GM12878 (cell line): ENCODE measurements at regions not wholly inside any gene's neighbourhood (a gene's known extent, or its start where the extent isn't known, plus 50 kb on each side); places are given as distances from the start of the nearest gene placed in this dataset.

Experiments used
- ATAC-seq: fragments of 200-7000 bp; cut with Tn5 transposase; 3 replicates; pipeline ENCODE4 v1.9.1; 2020; ENCODE audit warnings: mild to moderate bottlenecking, moderate library complexity
- BruUV-seq: library from RNA; stranded (reverse); fragments of 400-500 nt; replicated peaks from 2 replicates; lab custom pipeline; 2021; lab: Mats Ljungman, UMichigan
- CTCF ChIA-PET: fragments of 300-600 bp; sonication (Branson Sonifier 250); formaldehyde crosslinking; extraction: SDS; loops from one replicate; lab custom pipeline; 2021; ENCODE audit warnings: inconsistent platforms; lab: Yijun Ruan, JAX
- POLR2A ChIA-PET: fragments of 350-600 bp; formaldehyde crosslinking; extraction: SDS; loops from one replicate; lab custom pipeline; 2021; ENCODE audit warnings: inconsistent platforms; lab: Charles Lee
- RAD21 ChIA-PET: fragments of 300-600 bp; sonication (Branson Sonifier 250); formaldehyde crosslinking; loops from one replicate; lab custom pipeline; 2023; ENCODE audit warnings: antibody characterized with exemption; ENCODE audit not compliant: unreplicated experiment; lab: Charles Lee
- SMC1A ChIA-PET: fragments of 300-600 bp; sonication (Branson Sonifier 250); formaldehyde crosslinking; loops from one replicate; lab custom pipeline; 2023; ENCODE audit not compliant: unreplicated experiment, uncharacterized antibody; lab: Charles Lee
- DNase-seq: peaks from one replicate; pipeline ENCODE4 v3.0.0-alpha.2; 2011; ENCODE audit warnings: low read depth, low spot score
- FAIRE-seq: peaks from 3 replicates; lab custom pipeline; 2011; peaks lifted over from hg19 to GRCh38; lab: Jason Lieb, UNC
- H2AFZ ChIP-seq: 2 replicates; pipeline ENCODE4 v1.6.0; 2011; ENCODE audit warnings: low read depth, low read length, control low read depth; ENCODE audit not compliant: control insufficient read depth
- H3K27ac ChIP-seq: 2 replicates; pipeline ENCODE4 v1.5.1; 2011; ENCODE audit warnings: control low read depth; ENCODE audit not compliant: control insufficient read depth, insufficient read depth
- H3K27me3 ChIP-seq, 2 experiments: replicated peaks in 1 of 2; 2 replicates each; pipeline versions ENCODE4 v1.6.0 to v1.6.1; 2011; ENCODE audit warnings: low read length in 1 of 2; ENCODE audit not compliant: control insufficient read depth in 2 of 2, insufficient read depth in 2 of 2
- H3K36me3 ChIP-seq, 2 experiments: 2 replicates each; pipeline ENCODE4 v1.5.1; 2011; ENCODE audit warnings: low read length in 1 of 2; ENCODE audit not compliant: control insufficient read depth in 2 of 2, insufficient read depth in 2 of 2
- H3K4me1 ChIP-seq: 2 replicates; pipeline ENCODE4 v1.6.1; 2011; ENCODE audit warnings: mild to moderate bottlenecking, low read length, moderate library complexity, mixed read lengths; ENCODE audit not compliant: control insufficient read depth, insufficient read depth
- H3K4me2 ChIP-seq: 2 replicates; pipeline ENCODE4 v1.6.0; 2011; ENCODE audit warnings: control low read depth; ENCODE audit not compliant: control insufficient read depth, insufficient read depth
- H3K4me3 ChIP-seq: fragments of 200-600 bp; sonication (generic); 2 replicates; pipeline ENCODE4 v1.5.1; 2016
- H3K79me2 ChIP-seq: 2 replicates; pipeline ENCODE4 v1.6.0; 2011; ENCODE audit warnings: low read length; ENCODE audit not compliant: control insufficient read depth, insufficient read depth
- H3K9ac ChIP-seq: 2 replicates; pipeline ENCODE4 v1.8.0; 2011; ENCODE audit warnings: low read length, control low read depth, mixed read lengths; ENCODE audit not compliant: control insufficient read depth, insufficient read depth
- H3K9me3 ChIP-seq: replicated peaks from 3 replicates; pipeline ENCODE4 v1.5.1; 2011; ENCODE audit warnings: mild to moderate bottlenecking, low read length; ENCODE audit not compliant: control insufficient read depth, insufficient read depth
- H4K20me1 ChIP-seq: 2 replicates; pipeline ENCODE4 v1.6.0; 2011; ENCODE audit not compliant: control insufficient read depth, insufficient read depth
- CHD2 ChIP-seq: IDR thresholded peaks from 2 replicates; pipeline ENCODE4 v1.6.1; 2011; ENCODE audit warnings: low read depth, low read length, improper control_type of control experiment, borderline replicate concordance
- CREB1 ChIP-seq: IDR thresholded peaks from 2 replicates; pipeline ENCODE4 v1.6.1; 2012; ENCODE audit warnings: low read depth, mild to moderate bottlenecking, inconsistent platforms
- IKZF2 ChIP-seq, 2 experiments: fragments of 450-650 bp; IDR thresholded peaks; 2 replicates each; pipeline ENCODE4 v1.6.1; 2017; ENCODE audit warnings: mild to moderate bottlenecking in 2 of 2, moderate library complexity in 2 of 2
- IRF4 ChIP-seq: IDR thresholded peaks from 2 replicates; pipeline ENCODE4 v1.6.1; 2011; ENCODE audit warnings: low read depth, low read length
- MEF2A ChIP-seq: IDR thresholded peaks from 2 replicates; pipeline ENCODE4 v1.6.1; 2011; ENCODE audit warnings: low read depth, mild to moderate bottlenecking, low read length, moderate library complexity; ENCODE audit not compliant: insufficient read depth
- PAX5 ChIP-seq: IDR thresholded peaks from 2 replicates; pipeline ENCODE4 v1.6.1; 2011; ENCODE audit warnings: low read depth, low read length, borderline replicate concordance
- RELA ChIP-seq: fragments of 450-650 bp; IDR thresholded peaks from 2 replicates; pipeline ENCODE4 v1.8.0; 2014; ENCODE audit warnings: borderline replicate concordance; ENCODE audit not compliant: partially characterized antibody
- RELB ChIP-seq: fragments of 450-650 bp; IDR thresholded peaks from 2 replicates; pipeline ENCODE4 v1.6.1; 2017; ENCODE audit warnings: low read depth, mild to moderate bottlenecking, moderate library complexity
- SIX5 ChIP-seq: IDR thresholded peaks from 2 replicates; pipeline ENCODE4 v1.6.1; 2011; ENCODE audit warnings: mild to moderate bottlenecking, low read depth, low read length, moderate library complexity; ENCODE audit not compliant: severe bottlenecking
- SMAD1 ChIP-seq: fragments of 450-650 bp; IDR thresholded peaks from 2 replicates; pipeline ENCODE4 v1.6.1; 2018; ENCODE audit warnings: mild to moderate bottlenecking, low read depth; ENCODE audit not compliant: partially characterized antibody
- SMC3 ChIP-seq: IDR thresholded peaks from 2 replicates; pipeline ENCODE4 v1.6.1; 2011; ENCODE audit warnings: low read length, improper control_type of control experiment, borderline replicate concordance
- SUZ12 ChIP-seq: fragments of 200-600 bp; sonication (generic); IDR thresholded peaks from one replicate; pipeline ENCODE4 v1.6.1; 2018; ENCODE audit warnings: antibody characterized with exemption, mild to moderate bottlenecking; ENCODE audit not compliant: unreplicated experiment
- TBL1XR1 ChIP-seq: IDR thresholded peaks from 2 replicates; pipeline ENCODE4 v1.6.1; 2012; ENCODE audit warnings: low read depth, low read length, improper control_type of control experiment
- YY1 ChIP-seq: IDR thresholded peaks from 2 replicates; pipeline ENCODE4 v1.6.1; 2011; ENCODE audit warnings: low read depth, mild to moderate bottlenecking, low read length
- ZBED1 ChIP-seq: IDR thresholded peaks from 2 replicates; pipeline ENCODE4 v1.6.1; 2016; ENCODE audit warnings: borderline replicate concordance
- ZNF622 ChIP-seq: fragments of 450-650 bp; IDR thresholded peaks from 2 replicates; pipeline ENCODE4 v1.6.1; 2017; ENCODE audit warnings: mild to moderate bottlenecking, inconsistent platforms
- WGBS: methylation state at CpG from one replicate; pipeline ENCODE4 v1.1.6; 2016; ENCODE audit warnings: low lambda C conversion rate; ENCODE audit not compliant: insufficient replicate concordance, insufficient coverage; ENCODE audit errors: missing lambda C conversion rate; 5-methylcytosine and 5-hydroxymethylcytosine counted together
- in situ Hi-C: fragments of 300-500 bp; cut with MboI; formaldehyde crosslinking; loops from 9 replicates; pipeline ENCODE4 v1.14.3; 2018; ENCODE audit warnings: mixed read lengths
- intact Hi-C: fragments of 100-400 bp; cut with micrococcal nuclease; formaldehyde crosslinking; loops from one replicate; pipeline ENCODE4 v1.14.2; 2022; ENCODE audit not compliant: unreplicated experiment

- no peak for TF ChIP-seq IRF4
- no peak for TF ChIP-seq IKZF2 (IDR thresholded peaks at IDR 0.05)
Measured at GRCh38 chr18:78457731-78458130, 521.9 kb upstream of the SALL3 start (continued).

GRCh38 chr18:78458356-78458755 lies 521.3 kb upstream of the SALL3 start:
- no peaks in the 10 kb centered on the region for H3K27me3 ChIP-seq
- in situ Hi-C loops: no loop called here
- BruUV-seq: no TSS peak

More at GRCh38 chr18:78458356-78458755, 521.3 kb upstream of the SALL3 start:
- Histone ChIP-seq H3K9ac (no peak overlapping the region), H4K20me1 (no peaks in the 10 kb centered on the region), H2AFZ (no peak overlapping the region), H3K79me2 (no peaks in the 10 kb centered on the region), H3K4me1 (no peaks in the 10 kb centered on the region), H3K36me3 (no peaks in the 10 kb centered on the region; a peak in 1 of 4 replicates), H3K27ac (no peak overlapping the region), H3K9me3 (no peaks in the 10 kb centered on the region), H3K4me2 (no peak overlapping the region), H3K4me3 (no peak overlapping the region)
- SMC1A ChIA-PET: no interaction called here
- CTCF ChIA-PET: no interaction called here
- POLR2A ChIA-PET: no interaction called here
- intact Hi-C loops: loop anchor here (10.0 kb wide), 1 partner anchor 56 kb away; no protein-coding TSS in a partner anchor
- no peak for TF ChIP-seq RELB
- no peak for TF ChIP-seq CHD2
- TF ChIP-seq ZBED1: no peak
- TF ChIP-seq YY1: no peak
- TF ChIP-seq SUZ12: no peak
- no peak for TF ChIP-seq SMAD1
- TF ChIP-seq CREB1: no peak
- TF ChIP-seq SIX5: no peak
- no peak for TF ChIP-seq ZNF622
- TF ChIP-seq PAX5: no peak
- no peak for TF ChIP-seq MEF2A
- TF ChIP-seq SMC3: no peak
- no peak for TF ChIP-seq RELA
- TF ChIP-seq TBL1XR1: no peak
- ATAC-seq (no peak), DNase-seq (no peak), FAIRE-seq (no peak)
- RAD21 ChIA-PET: no interaction called here
- 8% methylated on average over 4 of the region's 4 CpGs for WGBS
